ENCODE measurements at regions not wholly inside any gene's neighbourhood (a gene's known extent, or its start where the extent isn't known, plus 50 kb on each side); places are given as distances from the start of the nearest gene placed in this dataset.
"Not testable (repeated sequence)": the region's sequence is repeated elsewhere in the genome, so short reads cannot be mapped to it uniquely, and the experiment has no call there.

GRCh38 chr11:3450822-3451221 lies 71.9 kb upstream of the ZNF195 start:
- H3K9me3 ChIP-seq (ENCODE audit: control insufficient read depth in 4 of 4, low read length in 3 of 4); H3K36me3 ChIP-seq (ENCODE audit: control insufficient read depth in 4 of 4, insufficient read depth in 3 of 4, low read depth in 1 of 4, low read length in 3 of 4); H3K4me3 ChIP-seq (ENCODE audit: low read depth in 1 of 3, low read length in 3 of 3); DNase-seq (ENCODE audit: low spot score); H3K9ac ChIP-seq (ENCODE audit: low read depth in 1 of 2, low read length in 2 of 2); H3K27me3 ChIP-seq (ENCODE audit: control insufficient read depth in 4 of 4, insufficient read depth in 4 of 4, low read length in 3 of 4); H3K27ac ChIP-seq (ENCODE audit: low read depth in 1 of 2, low read length in 2 of 2); H3K4me1 ChIP-seq (ENCODE audit: control insufficient read depth in 4 of 4, insufficient read depth in 4 of 4, low read length in 3 of 4): not testable (repeated sequence)
- 93% methylated on average over 1 of the region's 1 CpG for WGBS

GRCh38 chr11:3445535-3445934 lies 66.6 kb upstream of the ZNF195 start:
- WGBS, result 82% methylated on average over 3 of the region's 3 CpGs

GRCh38 chr11:3444420-3444744 lies 65.4 kb upstream of the ZNF195 start:
- not testable (repeated sequence) for H3K36me3 ChIP-seq (ENCODE audit: control insufficient read depth in 4 of 4, insufficient read depth in 3 of 4, low read depth in 1 of 4, low read length in 3 of 4); H3K4me1 ChIP-seq (ENCODE audit: control insufficient read depth in 4 of 4, insufficient read depth in 4 of 4, low read length in 3 of 4); H3K9me3 ChIP-seq (ENCODE audit: control insufficient read depth in 4 of 4, low read length in 3 of 4); DNase-seq (ENCODE audit: low spot score); H3K4me3 ChIP-seq (ENCODE audit: low read depth in 1 of 3, low read length in 3 of 3); H3K27me3 ChIP-seq (ENCODE audit: control insufficient read depth in 4 of 4, insufficient read depth in 4 of 4, low read length in 3 of 4); H3K27ac ChIP-seq (ENCODE audit: low read depth in 1 of 2, low read length in 2 of 2); H3K9ac ChIP-seq (ENCODE audit: low read depth in 1 of 2, low read length in 2 of 2)
- 72% methylated on average over 3 of the region's 3 CpGs for WGBS

More at GRCh38 chr11:3445535-3445934, 66.6 kb upstream of the ZNF195 start:
- not testable (repeated sequence) for H3K27me3 ChIP-seq (ENCODE audit: control insufficient read depth in 4 of 4, insufficient read depth in 4 of 4, low read length in 3 of 4); H3K36me3 ChIP-seq (ENCODE audit: control insufficient read depth in 4 of 4, insufficient read depth in 3 of 4, low read depth in 1 of 4, low read length in 3 of 4); DNase-seq (ENCODE audit: low spot score); H3K4me3 ChIP-seq (ENCODE audit: low read depth in 1 of 3, low read length in 3 of 3); H3K27ac ChIP-seq (ENCODE audit: low read depth in 1 of 2, low read length in 2 of 2); H3K9me3 ChIP-seq (ENCODE audit: control insufficient read depth in 4 of 4, low read length in 3 of 4); H3K9ac ChIP-seq (ENCODE audit: low read depth in 1 of 2, low read length in 2 of 2); H3K4me1 ChIP-seq (ENCODE audit: control insufficient read depth in 4 of 4, insufficient read depth in 4 of 4, low read length in 3 of 4)

- H3K4me1 ChIP-seq (ENCODE audit: control insufficient read depth in 4 of 4, insufficient read depth in 4 of 4, low read length in 3 of 4); H3K4me3 ChIP-seq (ENCODE audit: low read depth in 1 of 3, low read length in 3 of 3); H3K36me3 ChIP-seq (ENCODE audit: control insufficient read depth in 4 of 4, insufficient read depth in 3 of 4, low read depth in 1 of 4, low read length in 3 of 4); H3K27ac ChIP-seq (ENCODE audit: low read depth in 1 of 2, low read length in 2 of 2); H3K27me3 ChIP-seq (ENCODE audit: control insufficient read depth in 4 of 4, insufficient read depth in 4 of 4, low read length in 3 of 4); DNase-seq (ENCODE audit: low spot score); H3K9me3 ChIP-seq (ENCODE audit: control insufficient read depth in 4 of 4, low read length in 3 of 4); H3K9ac ChIP-seq (ENCODE audit: low read depth in 1 of 2, low read length in 2 of 2): not testable (repeated sequence)
- 47% methylated on average over 16 of the region's 16 CpGs for WGBS
Measured at GRCh38 chr11:3443700-3444419, 64.9 kb upstream of the ZNF195 start.

- not testable (repeated sequence) for H3K4me1 ChIP-seq (ENCODE audit: control insufficient read depth in 4 of 4, insufficient read depth in 4 of 4, low read length in 3 of 4); H3K9me3 ChIP-seq (ENCODE audit: control insufficient read depth in 4 of 4, low read length in 3 of 4); H3K4me3 ChIP-seq (ENCODE audit: low read depth in 1 of 3, low read length in 3 of 3); H3K36me3 ChIP-seq (ENCODE audit: control insufficient read depth in 4 of 4, insufficient read depth in 3 of 4, low read depth in 1 of 4, low read length in 3 of 4); H3K9ac ChIP-seq (ENCODE audit: low read depth in 1 of 2, low read length in 2 of 2); H3K27me3 ChIP-seq (ENCODE audit: control insufficient read depth in 4 of 4, insufficient read depth in 4 of 4, low read length in 3 of 4); H3K27ac ChIP-seq (ENCODE audit: low read depth in 1 of 2, low read length in 2 of 2); DNase-seq (ENCODE audit: low spot score)
- WGBS, result 78% methylated on average over 14 of the region's 14 CpGs
Measured at GRCh38 chr11:3437441-3437840, 58.5 kb upstream of the ZNF195 start.

GRCh38 chr11:3434976-3435375 lies 56.0 kb upstream of the ZNF195 start:
- Histone ChIP-seq H3K4me1 (ENCODE audit: control insufficient read depth in 4 of 4, insufficient read depth in 4 of 4, low read length in 3 of 4) (no peaks in the 10 kb centered on the region), H3K9ac (ENCODE audit: low read depth in 1 of 2, low read length in 2 of 2) (no peak overlapping the region), H3K27ac (ENCODE audit: low read depth in 1 of 2, low read length in 2 of 2) (no peak overlapping the region), H3K27me3 (ENCODE audit: control insufficient read depth in 4 of 4, insufficient read depth in 4 of 4, low read length in 3 of 4) (no peaks in the 10 kb centered on the region), H3K9me3 (ENCODE audit: control insufficient read depth in 4 of 4, low read length in 3 of 4) (no peaks in the 10 kb centered on the region), H3K4me3 (ENCODE audit: low read depth in 1 of 3, low read length in 3 of 3) (no peak overlapping the region), H3K36me3 (ENCODE audit: control insufficient read depth in 4 of 4, insufficient read depth in 3 of 4, low read depth in 1 of 4, low read length in 3 of 4) (no peaks in the 10 kb centered on the region)
- DNase-seq (ENCODE audit: low spot score), result no peak
- WGBS, result 96% methylated on average over 28 of the region's 28 CpGs
- no peak for TF ChIP-seq RXRA (IDR thresholded peaks at IDR 0.05)
- no peak for TF ChIP-seq FOXA2 (IDR thresholded peaks at IDR 0.05)
- TF ChIP-seq EGR1 (IDR thresholded peaks at IDR 0.05; ENCODE audit: low read depth in 2 of 2), result no peak
- TF ChIP-seq MAX (IDR thresholded peaks at IDR 0.05), result no peak
- TF ChIP-seq GABPA (IDR thresholded peaks at IDR 0.05 in 1 of 2, conservative IDR thresholded peaks at IDR 0.05 in 1 of 2), result no peak
- no peak for TF ChIP-seq REST (IDR thresholded peaks at IDR 0.05)
- TF ChIP-seq TAF1 (conservative IDR thresholded peaks at IDR 0.05), result no peak
- no peak for TF ChIP-seq RAD21 (IDR thresholded peaks at IDR 0.05)
- no peak for TF ChIP-seq ATF3 (IDR thresholded peaks at IDR 0.05)
- TF ChIP-seq HNF4G (IDR thresholded peaks at IDR 0.05), result no peak
- no peak for TF ChIP-seq FOXA1 (IDR thresholded peaks at IDR 0.05)

Data from liver (tissue), 7 donors.